ENCODE measurements at regions not wholly inside any gene's neighbourhood (a gene's known extent, or its start where the extent isn't known, plus 50 kb on each side); places are given as distances from the start of the nearest gene placed in this dataset.

DNA sequence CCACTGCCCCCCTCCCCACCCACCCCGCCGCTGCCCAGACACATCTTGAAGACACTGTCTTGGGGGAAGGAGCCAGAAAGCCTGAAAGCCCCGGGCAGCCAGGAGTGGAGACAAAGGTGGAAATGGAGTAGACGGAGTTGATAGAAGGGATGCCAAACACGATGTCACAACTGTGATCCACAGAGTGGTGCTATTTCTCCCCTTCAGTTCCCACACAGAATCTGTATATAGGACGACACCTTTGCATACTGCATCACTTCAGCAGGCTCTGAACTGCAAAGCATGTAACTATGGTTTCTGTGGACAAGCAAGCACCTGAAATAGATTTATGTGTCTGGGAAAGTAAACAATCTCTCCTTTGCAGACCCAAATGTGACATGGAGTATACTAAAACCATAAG lies 56.4 kb upstream of the F13A1 start:
- peak; percentile 20 for DNase-seq

DNA sequence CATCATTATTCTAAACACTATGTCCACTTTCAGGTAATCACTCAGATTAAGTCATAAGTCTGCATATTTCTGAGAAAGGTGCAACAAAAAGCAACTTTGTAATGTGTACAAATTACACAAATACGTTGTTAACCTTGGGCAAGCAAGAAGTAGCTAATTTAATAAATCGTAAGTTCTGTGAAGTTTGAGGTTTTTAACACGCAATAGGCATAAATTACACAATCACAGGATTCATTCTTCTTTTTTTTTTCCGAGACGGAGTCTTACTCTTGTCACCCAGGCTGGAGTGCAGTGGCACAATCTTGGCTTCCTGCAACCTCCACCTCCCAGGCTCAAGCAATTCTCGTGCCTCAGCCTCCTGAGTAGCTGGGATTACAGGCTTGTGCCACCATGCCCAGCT lies 57.2 kb upstream of the F13A1 start:
- no peak for DNase-seq

DNA sequence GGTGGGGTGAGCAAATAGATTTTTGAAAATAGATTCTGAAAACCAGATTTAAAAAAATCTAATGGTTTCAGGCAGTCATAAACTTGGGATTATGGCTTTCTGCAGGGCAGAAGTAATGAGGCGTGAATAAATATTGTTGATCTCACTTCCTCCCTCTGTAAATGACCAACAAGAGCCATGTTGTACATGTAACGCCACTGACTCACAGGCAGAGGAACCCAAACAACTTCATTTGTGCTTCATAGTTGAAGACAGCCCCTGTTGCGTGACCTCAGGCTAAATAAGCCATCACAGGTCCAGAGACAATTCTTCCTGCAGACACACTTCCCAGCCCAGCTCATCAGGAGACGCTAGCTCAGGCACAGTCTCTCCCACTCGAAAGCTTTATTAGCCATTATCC lies 59.1 kb upstream of the F13A1 start:
- DNase-seq, result peak; percentile 53

DNA sequence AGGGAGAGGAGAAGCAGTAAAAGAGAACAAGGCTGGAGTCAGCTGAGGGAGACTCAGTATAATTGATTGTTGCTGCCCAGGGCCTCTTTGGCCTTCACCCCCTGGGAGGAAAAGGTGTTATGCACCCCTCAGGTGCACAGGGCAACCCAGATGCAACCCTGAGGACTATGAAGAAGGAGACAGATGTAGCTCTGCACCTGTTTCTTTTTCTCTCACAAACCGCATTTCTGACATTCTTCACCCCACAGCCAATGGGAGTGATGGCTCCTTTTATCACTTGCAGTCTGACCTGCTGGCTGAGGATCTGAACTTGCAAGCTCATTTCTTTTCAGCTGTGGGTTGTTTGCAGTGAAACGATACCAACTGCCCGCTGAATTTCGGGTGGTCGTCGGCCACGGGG lies 64.1 kb upstream of the F13A1 start:
- no peak for DNase-seq

DNA sequence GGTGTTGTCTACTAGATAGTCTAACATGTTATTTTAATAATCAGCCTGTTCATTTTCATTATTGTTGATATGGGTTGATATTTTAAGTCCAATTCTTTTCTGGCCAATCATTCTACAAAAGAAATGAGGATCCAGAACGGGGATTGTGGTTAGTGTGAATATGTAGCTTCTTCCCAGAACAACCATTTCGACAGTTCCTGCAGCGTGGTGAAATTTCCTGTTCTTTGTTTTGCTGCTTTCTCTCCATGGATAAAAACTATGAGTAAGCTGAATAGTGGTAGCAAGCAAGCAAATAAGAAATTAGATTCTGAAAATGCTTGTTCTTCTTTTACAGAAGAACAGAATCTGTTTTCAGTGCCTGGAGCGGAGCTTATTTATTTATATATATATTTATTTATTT lies 65.5 kb upstream of the F13A1 start:
- no peak for DNase-seq

DNA sequence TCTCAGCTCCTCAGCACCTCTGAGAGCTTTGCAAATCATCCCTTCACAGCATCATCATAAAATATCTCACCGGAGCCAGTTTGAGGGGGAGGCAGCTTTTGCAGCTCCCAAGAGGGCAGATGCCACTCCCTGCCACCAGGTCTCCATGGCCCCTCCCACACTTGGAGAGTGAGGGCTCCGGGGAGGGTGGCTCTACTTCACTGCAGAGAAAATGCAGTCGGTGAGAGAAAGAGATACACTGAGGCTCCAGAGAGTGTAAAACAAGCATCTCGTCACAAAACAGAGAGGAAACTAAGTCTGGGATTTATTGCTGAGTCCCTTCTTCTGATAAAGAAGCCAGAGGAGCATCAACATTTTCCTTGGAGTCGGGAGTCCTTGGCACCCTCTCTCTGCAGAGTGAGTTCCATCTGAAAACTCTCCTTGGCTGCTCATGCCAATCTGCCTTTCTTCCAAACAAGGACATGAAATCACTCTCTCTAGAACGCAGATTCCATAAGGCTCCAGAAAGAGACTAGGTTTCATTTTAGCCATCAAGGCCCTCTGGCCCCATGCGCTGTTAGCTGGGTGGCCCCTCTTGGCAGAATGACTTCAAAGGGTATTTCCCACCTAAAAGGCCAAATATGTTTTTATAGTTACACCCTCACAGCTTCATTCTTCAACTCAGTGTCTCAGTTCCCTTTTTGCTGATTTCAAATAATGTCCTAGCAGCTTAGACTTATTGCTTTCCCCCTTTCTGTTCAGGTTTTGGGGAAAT lies 70.6 kb upstream of the F13A1 start:
- DNase-seq, result no peak

DNA sequence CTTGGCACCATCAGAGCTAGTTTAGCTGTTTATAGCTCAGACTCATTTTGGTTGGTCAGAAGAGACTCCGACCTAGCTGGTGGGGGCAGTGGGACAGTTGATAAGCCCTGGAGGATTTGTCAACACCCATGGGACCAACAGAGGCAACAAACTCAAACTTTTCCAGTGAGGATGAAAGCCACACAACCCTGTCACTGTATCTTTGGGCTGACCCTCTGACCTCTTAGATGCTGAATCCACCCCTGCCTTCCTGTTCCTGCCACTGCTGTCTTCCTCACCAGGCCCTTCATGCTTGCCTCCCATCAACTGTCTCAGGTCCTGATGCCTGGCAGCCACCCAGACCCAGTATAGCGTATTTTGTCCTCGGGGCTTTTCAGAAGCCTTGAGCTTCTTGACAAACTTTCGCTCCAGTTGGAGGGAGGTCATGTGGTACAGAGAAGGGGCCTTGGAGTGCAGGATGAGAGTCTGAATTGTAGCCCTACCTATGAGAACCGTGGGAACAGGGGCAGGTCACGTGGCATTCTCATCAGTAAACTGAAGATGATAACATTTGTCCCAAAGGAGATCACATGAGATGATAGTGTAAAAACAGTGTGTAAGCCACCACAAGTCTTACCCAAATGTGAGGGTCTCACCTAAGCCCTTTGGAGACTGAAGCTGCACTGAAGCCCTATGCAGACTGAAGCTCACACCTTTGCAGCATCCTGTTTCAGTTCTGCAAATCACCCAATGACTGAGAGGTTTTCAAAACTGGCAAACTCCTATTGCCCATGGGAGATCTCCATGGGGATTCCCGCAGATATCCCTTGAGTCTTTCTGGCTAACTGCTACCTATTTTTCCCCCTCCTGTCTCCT lies 72.0 kb upstream of the F13A1 start:
- no peak for DNase-seq

DNA sequence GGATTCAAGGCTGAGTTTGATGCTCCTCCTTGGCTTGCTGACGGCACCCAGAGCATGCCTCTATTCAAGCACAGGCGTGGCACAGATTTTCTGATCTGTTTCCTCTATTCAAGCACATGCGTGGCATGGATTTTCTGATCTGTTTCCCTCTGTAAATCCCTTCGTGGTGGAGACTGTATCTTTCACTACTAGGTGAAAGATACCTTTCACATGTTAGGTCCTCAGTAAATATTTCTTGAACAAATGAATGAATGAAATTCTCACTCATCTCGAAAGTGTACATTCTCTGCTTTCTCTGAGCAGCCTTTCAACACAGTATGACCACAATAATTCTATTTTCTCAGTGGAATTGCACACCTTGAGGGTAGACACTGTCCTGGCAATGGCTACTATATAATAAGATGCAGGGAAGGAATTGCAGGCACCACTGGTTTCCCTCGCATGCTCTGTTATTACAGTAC lies 72.6 kb upstream of the F13A1 start:
- no peak for DNase-seq

DNA sequence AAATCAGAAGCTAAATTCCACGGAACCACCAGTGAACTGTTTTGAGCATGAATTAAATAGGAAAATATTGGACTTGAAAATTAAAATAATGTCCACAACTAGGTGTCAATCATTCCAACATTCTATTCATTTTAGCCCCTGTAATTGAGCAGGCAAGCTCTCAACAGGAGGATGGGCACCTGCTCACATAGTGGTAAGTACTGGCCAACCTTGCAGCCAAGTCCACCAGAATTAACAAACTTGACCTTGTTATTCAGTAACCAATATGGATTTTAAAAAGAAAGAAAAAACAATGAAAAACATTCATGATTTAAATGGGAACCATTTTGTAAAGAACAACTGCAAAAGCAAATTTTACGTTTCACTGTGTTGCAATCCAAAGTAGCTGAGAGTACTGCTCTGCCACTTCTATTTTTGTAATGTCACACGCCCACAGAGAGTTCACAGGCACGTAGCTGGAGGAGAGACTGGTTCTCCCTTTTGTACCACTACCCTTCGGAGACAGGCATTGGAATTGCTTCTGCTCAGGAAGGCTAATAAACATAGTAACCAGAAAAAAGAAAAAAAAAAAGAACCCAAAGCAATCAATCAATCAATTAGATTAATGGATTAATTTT lies 75.2 kb upstream of the F13A1 start:
- DNase-seq, result no peak

DNA sequence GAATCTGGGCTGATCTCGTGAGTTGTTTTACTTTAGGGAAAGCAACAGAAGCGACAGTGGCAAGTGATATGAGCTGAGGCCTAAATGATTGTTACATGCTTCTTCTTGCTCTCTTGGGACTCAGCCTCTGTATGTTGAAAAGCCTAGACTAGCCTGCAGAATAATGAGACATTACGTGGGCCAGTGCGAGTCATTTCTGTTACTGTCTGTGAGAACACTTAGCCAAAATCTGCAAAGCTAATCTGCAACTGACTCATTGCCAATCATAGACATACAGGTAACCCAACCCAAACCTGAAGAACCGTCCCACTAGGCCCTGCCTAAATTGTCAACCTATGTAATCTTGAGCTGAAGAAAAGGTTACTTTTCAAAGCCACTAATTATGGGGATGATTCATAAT lies 77.4 kb upstream of the F13A1 start:
- no peak for DNase-seq

DNA sequence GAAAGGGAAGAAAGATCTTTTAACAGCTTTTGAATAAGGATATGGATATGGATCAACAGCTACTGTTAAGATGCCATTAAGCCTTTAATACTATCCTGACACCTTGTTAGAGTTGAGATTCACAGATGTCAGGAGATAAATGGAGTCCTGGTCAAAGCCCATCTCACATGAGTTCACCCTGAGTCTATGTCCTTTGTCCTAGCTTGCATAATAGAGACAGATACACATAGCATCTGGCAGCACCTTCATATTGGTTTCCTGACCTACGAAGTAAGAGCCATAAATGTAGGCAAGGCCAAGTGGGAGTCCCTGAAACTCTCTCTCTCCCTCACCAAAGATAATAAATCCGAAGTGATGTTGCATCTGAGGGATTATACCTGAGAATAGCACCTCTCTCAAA lies 79.1 kb upstream of the F13A1 start:
- DNase-seq, result no peak

DNA sequence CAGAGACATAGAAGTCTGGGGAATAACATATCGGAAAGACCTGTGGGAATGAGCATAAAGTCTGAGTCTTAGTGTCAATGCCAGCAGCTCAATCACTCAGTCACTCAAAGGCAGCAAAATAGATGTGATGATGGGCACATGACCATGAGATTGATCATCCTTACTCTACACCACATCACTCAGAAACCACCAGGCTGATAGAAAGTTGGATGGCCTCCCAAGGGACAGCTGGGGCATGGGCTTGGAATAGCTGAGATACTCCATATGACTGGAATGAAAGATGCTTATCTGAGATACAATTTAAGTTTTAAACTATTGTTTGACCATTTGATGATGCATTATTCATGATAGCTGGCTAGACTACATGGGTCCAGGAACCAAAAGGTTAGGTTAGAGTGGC lies 80.9 kb upstream of the F13A1 start:
- DNase-seq, result no peak

DNA sequence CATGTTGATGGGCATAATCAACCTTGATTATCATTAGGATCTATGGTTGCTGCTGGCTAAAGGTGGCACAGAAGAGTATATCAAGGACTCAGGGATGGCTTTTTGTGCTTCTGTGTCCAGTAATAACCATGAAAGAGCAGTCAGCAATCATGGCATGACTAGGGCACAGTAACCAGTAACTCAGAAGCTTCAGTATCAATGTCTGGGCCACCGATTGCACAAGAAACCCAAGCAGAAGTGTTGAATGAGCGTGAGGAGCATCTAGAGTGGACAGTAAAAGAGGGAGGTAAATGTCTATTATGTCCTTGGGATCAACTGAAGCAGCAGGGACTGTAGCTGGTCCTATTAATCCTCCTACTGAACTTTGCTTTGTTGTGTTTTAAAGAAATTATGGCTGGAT lies 81.5 kb upstream of the F13A1 start:
- no peak for DNase-seq

DNA sequence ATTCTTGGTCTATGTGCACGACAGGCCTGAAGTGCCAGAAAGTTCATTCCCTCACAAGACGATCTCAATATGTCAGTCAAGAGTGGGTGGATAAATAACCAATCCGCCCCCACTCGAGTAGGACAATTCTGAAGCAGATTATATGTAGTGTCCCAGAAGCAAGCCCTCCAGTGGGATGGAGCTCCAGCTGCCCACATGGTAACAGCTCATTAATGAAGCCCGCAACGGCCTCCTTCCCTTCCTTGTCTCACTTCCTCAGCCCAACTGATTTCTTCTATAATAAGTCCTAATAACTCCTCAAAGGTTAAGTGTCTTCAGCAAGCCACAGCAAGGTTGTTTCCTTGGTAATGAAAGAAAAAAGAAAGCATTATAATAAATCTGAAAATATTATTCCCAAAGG lies 82.1 kb upstream of the F13A1 start:
- DNase-seq, result no peak

DNA sequence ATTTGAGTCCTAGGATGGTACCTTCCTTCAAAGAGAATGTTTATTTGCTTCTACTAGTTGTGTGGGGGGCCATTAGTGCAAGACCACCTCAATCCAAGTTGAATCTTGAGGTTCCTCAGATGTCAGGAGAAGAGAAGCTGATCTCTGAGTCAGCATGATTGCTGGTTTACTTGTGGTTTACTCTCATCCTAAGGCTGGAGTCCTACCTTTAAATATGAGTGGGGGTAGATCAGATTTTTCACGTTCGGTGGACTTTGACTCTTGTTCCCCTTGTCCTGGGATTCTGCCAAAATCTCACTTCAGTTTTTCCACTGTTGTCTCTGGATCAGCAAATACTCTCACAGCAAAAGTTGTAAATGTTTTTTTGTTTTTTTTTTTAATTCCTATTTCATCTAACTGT lies 84.6 kb upstream of the F13A1 start:
- no peak for DNase-seq

DNA sequence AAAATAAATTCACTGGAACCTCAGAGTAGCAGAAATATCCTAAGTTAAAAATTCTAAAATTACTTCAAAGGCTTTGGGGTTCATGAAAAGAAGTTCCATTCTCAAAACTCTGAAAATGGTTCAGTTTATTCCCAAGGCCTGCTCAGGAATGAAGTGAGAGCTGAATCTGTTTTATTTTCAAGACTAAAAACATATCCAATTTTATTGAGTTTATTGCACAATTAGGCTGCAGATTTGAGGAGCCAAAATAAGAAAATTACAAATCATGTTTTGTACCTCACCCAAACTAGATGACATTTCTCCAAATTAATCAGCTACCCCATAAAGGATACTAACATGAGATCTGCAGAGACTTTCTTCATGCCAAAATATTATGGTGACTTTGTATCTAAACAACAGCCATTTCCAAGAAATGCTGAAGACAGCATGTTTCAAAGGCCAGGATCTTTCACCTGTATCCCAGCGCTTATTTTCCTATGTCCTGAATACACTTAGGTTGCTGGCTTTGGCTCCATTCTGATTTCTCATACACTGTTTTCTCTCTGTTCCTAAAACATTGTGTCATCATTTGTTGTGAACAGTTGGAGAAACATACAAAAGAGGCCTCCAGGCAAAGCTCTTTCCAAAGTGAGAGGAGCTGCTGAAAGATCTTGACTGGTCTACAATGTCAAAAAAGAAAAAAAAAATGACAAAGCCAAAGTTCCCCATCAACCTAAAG lies 85.7 kb upstream of the F13A1 start:
- no peak for DNase-seq

DNA sequence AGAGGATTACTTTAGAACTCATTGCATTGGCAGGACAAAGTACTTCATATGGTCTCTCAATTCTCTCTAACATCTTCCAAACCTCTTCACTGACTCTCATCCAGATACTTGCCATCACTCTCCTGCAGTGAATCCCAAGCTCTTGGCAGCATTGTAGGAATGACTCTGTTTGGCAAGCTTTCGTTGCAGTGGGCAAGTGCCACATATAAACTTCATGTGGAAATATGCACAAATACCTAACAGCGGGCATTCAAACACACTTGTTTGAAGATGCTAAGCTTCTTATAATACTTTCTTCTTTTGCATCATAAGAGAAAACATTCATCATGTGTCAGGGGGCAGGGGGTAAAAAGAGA lies 86.2 kb upstream of the F13A1 start:
- DNase-seq, result no peak

DNA sequence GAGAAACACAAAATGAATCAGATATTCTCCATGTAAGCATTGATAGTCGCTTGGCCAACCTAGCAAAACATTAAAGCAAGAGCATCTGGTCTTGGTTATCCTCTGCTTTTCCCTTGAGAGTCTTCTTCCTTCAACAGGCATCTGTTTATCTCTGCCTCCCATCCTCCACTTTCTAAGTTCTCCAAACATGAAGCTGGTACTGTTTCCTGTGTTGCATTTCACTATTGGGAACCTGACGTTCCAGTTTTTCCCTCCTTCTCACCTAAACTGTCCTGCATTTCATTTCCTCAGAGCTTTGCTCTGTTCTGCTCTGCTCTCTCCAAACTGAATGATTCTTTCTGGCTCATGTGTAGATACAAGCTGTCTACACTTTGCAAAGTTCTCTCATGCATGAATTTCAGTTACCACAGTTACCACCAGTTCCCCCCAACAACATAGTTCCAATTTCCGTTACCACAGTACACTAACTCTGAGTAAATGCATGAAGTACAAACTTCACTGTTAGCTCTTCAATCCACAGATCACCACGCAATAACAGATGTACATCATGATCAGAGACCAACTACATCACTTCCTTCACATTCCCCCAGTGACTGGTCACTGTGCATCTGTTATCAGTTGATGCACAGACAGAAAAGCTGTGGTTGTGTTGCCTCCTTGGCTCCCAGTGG lies 86.7 kb upstream of the F13A1 start:
- peak; percentile 4 for DNase-seq

DNA sequence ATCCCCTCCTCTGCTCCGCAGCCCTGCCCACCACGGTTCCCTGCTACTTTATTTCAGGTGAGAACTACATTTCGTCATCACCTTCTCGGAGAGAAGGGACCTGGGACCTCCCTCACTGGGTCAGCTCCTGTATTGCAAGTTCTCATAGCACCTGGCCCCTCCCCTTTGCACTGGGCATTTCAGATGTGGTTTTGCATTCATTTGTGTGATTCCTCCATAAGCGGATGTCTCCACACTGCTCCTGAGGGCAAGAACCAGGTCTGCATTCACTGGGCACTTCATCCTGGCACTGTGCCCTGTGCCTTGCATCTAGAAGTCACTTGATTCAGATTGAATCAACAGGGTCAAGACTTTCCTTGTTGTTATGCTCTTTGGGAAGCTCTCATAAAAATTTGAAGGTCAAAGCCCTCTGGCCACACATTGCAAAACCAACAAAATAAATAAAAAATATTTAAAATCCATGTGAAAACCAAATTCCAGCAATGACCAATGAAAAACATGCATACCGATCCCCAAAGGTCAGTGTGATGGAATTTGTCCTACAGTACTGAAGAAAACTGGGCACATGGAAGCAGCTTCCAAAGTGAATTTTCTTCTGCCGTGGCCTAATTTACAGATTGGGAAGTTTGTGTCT lies 89.1 kb upstream of the F13A1 start:
- DNase-seq, result no peak

DNA sequence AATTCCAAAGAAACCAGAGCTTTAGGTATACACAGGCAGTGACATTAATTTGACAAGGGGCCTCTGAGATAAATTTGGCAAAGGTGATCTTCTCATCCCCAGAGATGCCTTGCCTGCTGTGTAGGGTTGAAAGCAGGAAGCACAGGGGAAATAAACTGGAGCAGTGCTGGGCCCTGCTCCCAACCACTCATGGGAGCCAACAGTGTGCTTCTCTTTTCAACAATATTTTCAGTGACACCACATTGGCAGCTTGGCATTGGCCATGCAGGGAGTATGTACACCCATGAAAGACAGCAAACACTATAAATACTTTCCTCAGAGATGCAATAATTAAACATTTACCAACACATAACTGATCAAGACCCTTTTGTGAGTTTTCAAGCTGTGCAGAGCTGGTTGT lies 90.7 kb upstream of the F13A1 start:
- no peak for DNase-seq

DNA sequence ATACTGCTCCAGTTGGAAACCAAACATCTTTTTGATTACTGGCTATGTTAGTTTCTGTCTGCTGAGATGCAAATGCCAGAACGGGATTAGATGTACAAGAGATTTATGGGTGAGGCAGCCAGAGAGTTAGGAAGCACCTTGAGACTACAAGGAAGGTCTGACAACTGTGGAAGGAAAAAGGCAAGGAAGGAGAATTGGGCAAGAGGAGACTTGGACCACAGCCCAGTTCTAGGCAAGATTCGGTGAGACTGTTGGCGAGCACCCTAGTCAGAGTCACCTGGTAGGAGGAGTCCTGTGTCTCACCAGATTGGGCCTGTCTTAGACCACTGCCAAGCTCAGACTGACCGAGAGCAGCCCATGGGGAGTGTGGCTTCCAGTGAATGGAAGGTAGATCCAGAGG lies 91.8 kb upstream of the F13A1 start:
- no peak for DNase-seq

DNA sequence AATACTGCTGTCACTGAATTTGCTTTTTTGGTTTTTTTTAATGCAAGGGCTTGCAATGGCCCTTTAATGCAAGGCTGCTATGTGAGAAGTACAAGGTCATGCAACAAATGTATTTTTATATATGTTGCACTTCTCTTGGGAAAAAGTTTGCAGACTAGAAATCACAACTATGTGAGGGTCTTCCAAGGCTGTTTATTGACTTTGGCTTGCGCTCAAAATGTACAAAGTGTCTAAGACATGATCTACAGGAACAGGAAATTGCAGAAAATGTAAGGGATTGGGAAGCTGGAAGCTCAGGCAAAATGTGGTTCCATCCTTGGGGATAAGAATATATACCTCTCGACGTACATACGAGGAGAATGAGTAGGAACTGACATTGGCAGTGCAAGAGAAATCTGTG lies 92.2 kb upstream of the F13A1 start:
- DNase-seq, result no peak

All from DMS53 (cell line).